ENCODE measurements at regions not wholly inside any gene's neighbourhood (a gene's known extent, or its start where the extent isn't known, plus 50 kb on each side); places are given as distances from the start of the nearest gene placed in this dataset.

- no peak for DNase-seq
Observed at GRCh38 chr22:27192135-27192829, 534.9 kb downstream of the MIAT start.

GRCh38 chr22:27193215-27193614 is 535.8 kb downstream of the MIAT start:
- no peak for DNase-seq

- no peak for DNase-seq
Observed at GRCh38 chr22:27193636-27194035, 536.2 kb downstream of the MIAT start.

GRCh38 chr22:27194096-27194748 is 536.8 kb downstream of the MIAT start:
- DNase-seq = peak; percentile 32

GRCh38 chr22:27195094-27195493 is 537.7 kb downstream of the MIAT start:
- no peak for DNase-seq

- no peak for DNase-seq
Observed at GRCh38 chr22:27195494-27195893, 538.1 kb downstream of the MIAT start.

- DNase-seq = no peak
Observed at GRCh38 chr22:27196606-27197005, 539.2 kb downstream of the MIAT start.

- DNase-seq = no peak
Observed at GRCh38 chr22:27197052-27197451, 539.7 kb downstream of the MIAT start.

GRCh38 chr22:27197618-27198017 is 540.2 kb downstream of the MIAT start:
- peak; percentile 10 for DNase-seq

- no peak for DNase-seq
Observed at GRCh38 chr22:27198518-27199035, 541.2 kb downstream of the MIAT start.

GRCh38 chr22:27199354-27199753 is 542.0 kb downstream of the MIAT start:
- DNase-seq = no peak

- no peak for DNase-seq
Observed at GRCh38 chr22:27201276-27201675, 543.9 kb downstream of the MIAT start.

GRCh38 chr22:27201741-27202140 is 544.4 kb downstream of the MIAT start:
- no peak for DNase-seq

- DNase-seq = no peak
Observed at GRCh38 chr22:27203276-27203660, 545.9 kb downstream of the MIAT start.

- DNase-seq = no peak
Observed at GRCh38 chr22:27204280-27204679, 546.9 kb downstream of the MIAT start.

GRCh38 chr22:27204817-27205216 is 547.4 kb downstream of the MIAT start:
- DNase-seq = no peak

- no peak for DNase-seq
Observed at GRCh38 chr22:27205492-27206373, 548.3 kb downstream of the MIAT start.

- DNase-seq = no peak
Observed at GRCh38 chr22:27206374-27207133, 549.2 kb downstream of the MIAT start.

GRCh38 chr22:27207266-27207665 is 549.9 kb downstream of the MIAT start:
- no peak for DNase-seq

- no peak for DNase-seq
Observed at GRCh38 chr22:27207907-27208306, 550.5 kb downstream of the MIAT start.

GRCh38 chr22:27210111-27210730 is 552.8 kb downstream of the MIAT start:
- no peak for DNase-seq

- no peak for DNase-seq
Observed at GRCh38 chr22:27212102-27212501, 554.7 kb downstream of the MIAT start.
